B cell (primary cell): ENCODE measurements at regions not wholly inside any gene's neighbourhood (a gene's known extent, or its start where the extent isn't known, plus 50 kb on each side); places are given as distances from the start of the nearest gene placed in this dataset.

Experiments used
- ATAC-seq: fragments of 200-7000 bp; cut with Tn5 transposase; one replicate; pipeline ENCODE4 v1.10.0; 2021; ENCODE audit warnings: low read depth, mild to moderate bottlenecking, moderate number of reproducible peaks, moderate library complexity
- CTCF ChIA-PET: fragments of 350-600 bp; sonication (Branson Sonifier 250); formaldehyde crosslinking; loops from one replicate; lab custom pipeline; 2021; ENCODE audit warnings: antibody characterized with exemption, inconsistent platforms; lab: Charles Lee
- POLR2A ChIA-PET: fragments of 350-600 bp; sonication (Branson Sonifier 250); formaldehyde crosslinking; loops from one replicate; lab custom pipeline; 2021; ENCODE audit warnings: antibody characterized with exemption; lab: Charles Lee
- DNase-seq: peaks from one replicate; pipeline ENCODE4 v3.0.0; 2013
- H2AFZ ChIP-seq: 2 replicates; pipeline ENCODE4 v1.6.1; 2012; ENCODE audit warnings: mild to moderate bottlenecking, low read depth, low read length; ENCODE audit not compliant: insufficient read depth, poor library complexity, severe bottlenecking
- H3K27ac ChIP-seq, 2 donors: 1 replicate in 1 of 2; 2 replicates in 1 of 2; pipeline ENCODE4 v1.5.1; 2012 to 2013; ENCODE audit warnings: low read length in 2 of 2, mild to moderate bottlenecking in 2 of 2, moderate library complexity in 1 of 2
- H3K27me3 ChIP-seq, 4 experiments: fragments of 200-600 bp in 1 of 4; sonication (generic) in 1 of 4; replicated peaks in 1 of 4; 1 replicate in 2 of 4; 2 replicates in 2 of 4; pipeline versions ENCODE4 v1.6.1 to v1.7.0; 2013 to 2016; ENCODE audit warnings: low read length in 3 of 4, mild to moderate bottlenecking in 2 of 4, mixed read lengths in 1 of 4, moderate library complexity in 1 of 4; ENCODE audit not compliant: insufficient read depth in 4 of 4, control insufficient read depth in 3 of 4; ENCODE audit errors: control extremely low read depth in 1 of 4
- H3K36me3 ChIP-seq, 2 experiments: replicated peaks in 1 of 2; 1 replicate in 1 of 2; 2 replicates in 1 of 2; pipeline versions ENCODE4 v1.6.1 to v1.7.1; 2013; ENCODE audit warnings: low read length in 1 of 2; ENCODE audit not compliant: insufficient read depth in 2 of 2, control insufficient read depth in 1 of 2; ENCODE audit errors: control extremely low read depth in 1 of 2, extremely low read depth in 1 of 2
- H3K4me1 ChIP-seq, 2 donors: fragments of 200-600 bp in 1 of 2; sonication (generic) in 1 of 2; 1 replicate in 1 of 2; 2 replicates in 1 of 2; pipeline versions ENCODE4 v1.5.1 to v1.6.1; 2013 to 2017; ENCODE audit warnings: low read length in 2 of 2; ENCODE audit not compliant: control insufficient read depth in 2 of 2, insufficient read depth in 2 of 2
- H3K4me2 ChIP-seq: replicated peaks from 2 replicates; pipeline ENCODE3; 2012; ENCODE audit warnings: mild to moderate bottlenecking, low read depth, low read length; ENCODE audit not compliant: poor library complexity, severe bottlenecking
- H3K4me3 ChIP-seq, 5 experiments: fragments of 200-600 bp in 1 of 5; sonication (generic) in 1 of 5; 1 replicate in 3 of 5; 2 replicates in 2 of 5; pipeline versions ENCODE4 v1.5.1 to v1.7.0; 2011 to 2016; ENCODE audit warnings: low read length in 4 of 5, mild to moderate bottlenecking in 4 of 5, low read depth in 2 of 5, control low read depth in 1 of 5, moderate library complexity in 1 of 5; ENCODE audit not compliant: insufficient read depth in 1 of 5; ENCODE audit errors: control extremely low read depth in 1 of 5, extremely low read depth in 1 of 5
- H3K79me2 ChIP-seq: fragments of 200-600 bp; sonication (generic); one replicate; pipeline ENCODE4 v1.6.0; 2016; ENCODE audit warnings: low read length; ENCODE audit not compliant: control insufficient read depth, insufficient read depth
- H3K9ac ChIP-seq: fragments of 200-600 bp; sonication (generic); 2 replicates; pipeline ENCODE4 v1.6.1; 2017; ENCODE audit warnings: mild to moderate bottlenecking, low read length, moderate library complexity
- H3K9me3 ChIP-seq, 3 donors: one replicate each; pipeline versions ENCODE4 v1.6.1 to v1.7.1; 2013; ENCODE audit warnings: low read length in 2 of 3; ENCODE audit not compliant: control insufficient read depth in 2 of 3, insufficient read depth in 1 of 3; ENCODE audit errors: control extremely low read depth in 1 of 3
- H4K20me1 ChIP-seq: 2 replicates; pipeline ENCODE4 v1.6.0; 2012; ENCODE audit warnings: mild to moderate bottlenecking, low read length; ENCODE audit not compliant: insufficient read depth, control insufficient read depth, poor library complexity, severe bottlenecking
- H3K27ac Mint-ChIP-seq: one replicate; pipeline ENCODE4 v1.8.0; 2021; ENCODE audit warnings: mixed read lengths
- H3K27me3 Mint-ChIP-seq: one replicate; pipeline ENCODE4 v1.8.0; 2021; ENCODE audit warnings: mixed read lengths
- H3K4me1 Mint-ChIP-seq: one replicate; pipeline ENCODE4 v1.8.0; 2021; ENCODE audit warnings: mixed read lengths
- H3K4me3 Mint-ChIP-seq: one replicate; pipeline ENCODE4 v1.8.0; 2021; ENCODE audit warnings: mixed read lengths
- H3K9me3 Mint-ChIP-seq: one replicate; pipeline ENCODE4 v1.8.0; 2022; ENCODE audit warnings: mixed read lengths; ENCODE audit not compliant: insufficient read depth
- CTCF ChIP-seq: fragments of 200-600 bp; IDR thresholded peaks from one replicate; pipeline ENCODE4 v1.8.0; 2022; ENCODE audit warnings: antibody characterized with exemption, mild to moderate bottlenecking
- EZH2 ChIP-seq: IDR thresholded peaks from 2 replicates; pipeline ENCODE4 v1.6.1; 2012; ENCODE audit warnings: borderline replicate concordance, low read depth, mild to moderate bottlenecking, moderate library complexity, low read length; ENCODE audit not compliant: insufficient read depth, poor library complexity, severe bottlenecking
- WGBS: methylation state at CpG from one replicate; pipeline ENCODE4 v1.1.5; 2013; ENCODE audit warnings: missing lambda C conversion rate; ENCODE audit not compliant: insufficient coverage; 5-methylcytosine and 5-hydroxymethylcytosine counted together
- intact Hi-C: fragments of 100-400 bp; cut with micrococcal nuclease; formaldehyde crosslinking; loops from one replicate; pipeline ENCODE4 v1.10.0; 2022

DNA sequence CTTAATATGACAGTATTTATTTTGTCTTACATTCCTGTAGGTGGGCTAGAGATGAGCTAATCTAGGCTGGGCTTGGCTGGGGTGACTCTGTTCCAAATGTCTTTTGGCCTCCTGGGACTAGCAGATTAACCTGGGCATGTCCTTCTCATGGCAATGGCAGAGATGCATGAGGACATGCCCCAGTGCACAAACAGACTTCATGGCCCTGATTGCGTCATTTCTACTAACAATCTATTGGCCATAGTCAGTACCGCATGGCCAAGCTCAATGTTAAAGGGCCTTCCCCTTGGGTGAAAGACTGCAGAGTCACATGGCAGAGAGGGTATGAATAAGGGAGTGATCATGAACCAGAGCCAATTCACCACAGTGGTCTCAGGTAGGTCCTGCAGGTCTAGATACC is 313.4 kb downstream of the MSX2 start:
- H3K4me3 Mint-ChIP-seq: no peak overlapping the region
- intact Hi-C loops: no loop called here
- H2AFZ ChIP-seq: no peak overlapping the region
- POLR2A ChIA-PET: no interaction called here
- H3K79me2 ChIP-seq: no peaks in the 10 kb centered on the region
- H3K27ac Mint-ChIP-seq: no peak overlapping the region
- no peaks in the 10 kb centered on the region for H3K36me3 ChIP-seq
- DNase-seq: no peak
- no peaks in the 10 kb centered on the region for H3K4me1 ChIP-seq
- H3K9me3 Mint-ChIP-seq: peaks cover 3% of the 10 kb centered on the region
- H4K20me1 ChIP-seq: no peaks in the 10 kb centered on the region
- H3K9ac ChIP-seq: no peak overlapping the region
- no peak for ATAC-seq
- peaks cover 0 to 3% (median 0%) of the 10 kb centered on the region in 3 donors for H3K9me3 ChIP-seq
- CTCF ChIA-PET: no interaction called here
- H3K27ac ChIP-seq: no peak overlapping the region
- no peak overlapping the region for H3K4me3 ChIP-seq
- no peaks in the 10 kb centered on the region for H3K27me3 Mint-ChIP-seq
- no peaks in the 10 kb centered on the region for H3K27me3 ChIP-seq
- no peaks in the 10 kb centered on the region for H3K4me1 Mint-ChIP-seq
- TF ChIP-seq EZH2 (no peak), CTCF (no peak)
- WGBS: 100% methylated on average over 2 of the region's 2 CpGs
- no peak overlapping the region for H3K4me2 ChIP-seq

GRCh38 chr5:175035882-175036533 is 311.6 kb downstream of the MSX2 start:
- Histone ChIP-seq H3K79me2 (no peaks in the 10 kb centered on the region), H3K4me2 (no peak overlapping the region), H3K36me3 (no peaks in the 10 kb centered on the region), H3K9me3 (peaks cover 0 to 5% (median 0%) of the 10 kb centered on the region in 3 donors), H3K27me3 (no peaks in the 10 kb centered on the region), H3K27ac (no peak overlapping the region), H3K4me3 (no peak overlapping the region), H2AFZ (no peak overlapping the region), H3K9ac (no peak overlapping the region), H4K20me1 (no peaks in the 10 kb centered on the region), H3K4me1 (no peaks in the 10 kb centered on the region)
- ATAC-seq (no peak), DNase-seq (no peak)
- Mint-ChIP-seq H3K27me3 (no peaks in the 10 kb centered on the region), H3K4me3 (no peak overlapping the region), H3K4me1 (no peaks in the 10 kb centered on the region), H3K9me3 (peaks cover 3% of the 10 kb centered on the region), H3K27ac (no peak overlapping the region)
- TF ChIP-seq CTCF (no peak), EZH2 (no peak)
- POLR2A ChIA-PET: no interaction called here
- intact Hi-C loops: no loop called here
- WGBS: no CpG with 5 or more reads among the region's 1 CpG
- CTCF ChIA-PET: no interaction called here
